ENCODE measurements at regions not wholly inside any gene's neighbourhood (a gene's known extent, or its start where the extent isn't known, plus 50 kb on each side); places are given as distances from the start of the nearest gene placed in this dataset.

DNA sequence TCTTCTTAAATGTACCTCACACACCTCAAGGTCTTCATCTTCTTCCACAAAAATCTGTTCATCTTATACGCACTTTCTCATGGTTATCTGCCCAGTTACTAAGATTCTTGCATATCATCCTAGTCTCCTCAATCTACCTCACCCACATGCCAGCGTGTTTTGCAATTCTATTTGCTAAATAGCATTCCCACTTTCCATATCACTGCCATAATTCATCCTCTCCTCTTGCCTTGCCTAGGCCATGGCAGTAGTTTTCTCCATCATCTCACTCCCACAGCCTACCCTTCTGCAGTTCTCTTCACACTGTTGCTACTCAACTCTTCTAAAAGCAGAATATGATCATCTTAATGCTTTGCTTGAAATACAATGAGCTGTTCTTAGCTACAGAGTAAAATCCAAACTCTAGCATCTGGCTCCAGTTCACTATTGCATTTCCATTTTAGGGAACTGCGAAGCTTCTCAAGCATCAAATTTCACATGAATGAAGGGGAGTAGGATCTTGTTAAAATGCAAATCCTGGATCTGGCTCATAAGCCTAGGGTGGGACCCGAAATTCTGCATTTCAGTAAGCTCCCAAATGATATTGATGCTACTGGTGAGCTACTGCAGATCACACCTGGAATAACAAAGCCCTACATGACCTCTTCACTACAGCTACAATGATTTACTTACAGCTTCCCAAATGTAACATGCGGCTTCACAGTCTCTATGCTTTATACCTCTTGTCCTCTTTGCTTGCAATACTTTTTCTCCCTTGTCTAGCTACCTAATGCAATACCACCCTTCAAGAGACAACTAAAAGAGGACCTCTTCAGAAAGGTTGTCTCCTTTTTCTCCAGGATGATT lies 293.9 kb downstream of the SATB2 start:
- no peak overlapping the region for H3K27ac Mint-ChIP-seq
- CTCF ChIA-PET, result no interaction called here
- H3K36me3 Mint-ChIP-seq, result no peaks in the 10 kb centered on the region
- POLR2A ChIA-PET, result no interaction called here
- intact Hi-C loops (cut with micrococcal nuclease), result no loop called here
- peaks cover 4% of the 10 kb centered on the region for H3K27me3 Mint-ChIP-seq
- no peaks in the 10 kb centered on the region for H3K4me1 Mint-ChIP-seq (ENCODE audit: low read depth)
- DNase-seq, result no peak
- H3K9me3 Mint-ChIP-seq, result no peaks in the 10 kb centered on the region
- no peak overlapping the region for H3K4me3 Mint-ChIP-seq

- Mint-ChIP-seq H3K9me3 (peaks cover 9% of the 10 kb centered on the region), H3K4me3 (no peak overlapping the region), H3K27me3 (no peaks in the 10 kb centered on the region), H3K4me1 (ENCODE audit: low read depth) (no peaks in the 10 kb centered on the region), H3K36me3 (no peaks in the 10 kb centered on the region), H3K27ac (no peak overlapping the region)
- POLR2A ChIA-PET, result no interaction called here
- CTCF ChIA-PET, result no interaction called here
- intact Hi-C loops (cut with micrococcal nuclease), result no loop called here
- no peak for DNase-seq
Measured at GRCh38 chr2:199160677-199161465, 296.9 kb downstream of the SATB2 start.

DNA sequence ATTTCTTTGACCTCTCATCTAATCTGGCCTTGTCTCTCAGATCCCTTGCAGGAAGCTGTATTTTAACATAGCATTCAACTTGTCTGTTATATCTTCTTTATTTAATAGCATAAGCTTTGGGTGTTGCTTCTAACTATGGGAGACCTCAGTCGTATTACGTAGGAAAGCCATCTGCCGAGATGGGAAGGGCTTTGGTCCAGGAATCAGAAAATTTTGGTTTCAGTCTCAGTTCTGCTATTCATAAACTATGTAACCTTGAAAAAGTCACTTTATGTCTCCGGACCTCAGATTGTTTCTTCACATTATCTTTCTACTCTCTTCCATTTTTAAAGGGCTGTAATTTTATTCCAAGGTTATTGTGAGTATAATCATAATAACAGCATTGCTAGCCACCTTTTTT lies 297.7 kb downstream of the SATB2 start:
- H3K27ac Mint-ChIP-seq, result no peak overlapping the region
- no peak for DNase-seq
- POLR2A ChIA-PET, result no interaction called here
- CTCF ChIA-PET, result no interaction called here
- intact Hi-C loops (cut with micrococcal nuclease), result no loop called here
- H3K27me3 Mint-ChIP-seq, result no peaks in the 10 kb centered on the region
- H3K36me3 Mint-ChIP-seq, result no peaks in the 10 kb centered on the region
- H3K9me3 Mint-ChIP-seq, result peaks cover 16% of the 10 kb centered on the region
- H3K4me1 Mint-ChIP-seq (ENCODE audit: low read depth), result no peaks in the 10 kb centered on the region
- H3K4me3 Mint-ChIP-seq, result no peak overlapping the region

GRCh38 chr2:199148076-199148845 lies 309.5 kb downstream of the SATB2 start:
- no peak overlapping the region for H3K27ac Mint-ChIP-seq
- no peaks in the 10 kb centered on the region for H3K4me1 Mint-ChIP-seq (ENCODE audit: low read depth)
- intact Hi-C loops (cut with micrococcal nuclease), result no loop called here
- H3K4me3 Mint-ChIP-seq, result no peak overlapping the region
- H3K27me3 Mint-ChIP-seq, result no peaks in the 10 kb centered on the region
- DNase-seq, result no peak
- no peaks in the 10 kb centered on the region for H3K36me3 Mint-ChIP-seq
- H3K9me3 Mint-ChIP-seq, result no peaks in the 10 kb centered on the region
- ChIA-PET CTCF (no interaction called here), POLR2A (no interaction called here)

DNA sequence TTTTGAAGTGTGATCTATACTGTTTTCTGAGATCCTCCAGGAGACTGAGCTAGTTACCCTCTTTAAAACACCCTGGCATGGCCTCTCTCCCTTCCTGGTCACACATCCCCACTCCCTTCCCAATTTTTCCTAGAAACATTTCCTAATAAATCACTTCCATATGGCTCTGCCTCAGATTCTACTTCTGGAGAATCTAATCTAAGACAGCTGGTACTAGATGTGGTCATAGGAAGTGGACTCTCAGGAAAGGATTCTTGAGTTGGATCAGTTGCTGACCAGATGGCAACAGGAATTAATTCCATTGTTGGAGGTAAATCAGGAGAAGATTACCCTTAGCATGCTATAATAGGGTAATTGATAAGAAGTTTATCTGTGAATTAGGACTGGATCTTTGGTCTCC lies 310.5 kb downstream of the SATB2 start:
- CTCF ChIA-PET, result no interaction called here
- no peaks in the 10 kb centered on the region for H3K4me1 Mint-ChIP-seq (ENCODE audit: low read depth)
- H3K36me3 Mint-ChIP-seq, result no peaks in the 10 kb centered on the region
- no peak for DNase-seq
- intact Hi-C loops (cut with micrococcal nuclease), result no loop called here
- no peak overlapping the region for H3K27ac Mint-ChIP-seq
- H3K4me3 Mint-ChIP-seq, result no peak overlapping the region
- no peaks in the 10 kb centered on the region for H3K9me3 Mint-ChIP-seq
- no peaks in the 10 kb centered on the region for H3K27me3 Mint-ChIP-seq
- POLR2A ChIA-PET, result no interaction called here

- H3K4me1 Mint-ChIP-seq (ENCODE audit: low read depth), result no peaks in the 10 kb centered on the region
- no peaks in the 10 kb centered on the region for H3K9me3 Mint-ChIP-seq
- no peaks in the 10 kb centered on the region for H3K36me3 Mint-ChIP-seq
- H3K27me3 Mint-ChIP-seq, result no peaks in the 10 kb centered on the region
- no peak overlapping the region for H3K4me3 Mint-ChIP-seq
- intact Hi-C loops (cut with micrococcal nuclease), result no loop called here
- DNase-seq, result no peak
- POLR2A ChIA-PET, result no interaction called here
- CTCF ChIA-PET, result no interaction called here
- no peak overlapping the region for H3K27ac Mint-ChIP-seq
Measured at GRCh38 chr2:199144546-199144945, 313.2 kb downstream of the SATB2 start.

DNA sequence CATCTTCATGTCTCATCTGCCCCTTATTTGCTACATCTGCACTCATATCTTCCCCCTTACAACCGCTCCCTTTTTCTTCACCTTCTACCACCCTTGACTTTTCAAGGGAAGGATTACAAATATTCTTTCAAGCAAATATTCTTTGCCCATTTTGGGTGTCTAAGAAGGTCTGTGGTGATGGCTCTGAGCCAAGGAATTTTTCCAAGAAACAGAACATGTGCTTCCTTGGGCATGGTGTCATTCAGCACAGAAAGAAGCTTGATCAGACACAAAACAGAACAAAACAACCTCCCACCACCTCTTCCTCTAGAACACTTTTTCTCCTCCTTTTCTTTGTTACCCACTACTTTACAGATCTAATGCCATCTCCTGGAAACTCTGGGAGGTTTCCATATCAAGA lies 313.7 kb downstream of the SATB2 start:
- ChIA-PET POLR2A (no interaction called here), CTCF (no interaction called here)
- Mint-ChIP-seq H3K9me3 (no peaks in the 10 kb centered on the region), H3K27ac (no peak overlapping the region), H3K27me3 (no peaks in the 10 kb centered on the region), H3K4me3 (no peak overlapping the region), H3K4me1 (ENCODE audit: low read depth) (no peaks in the 10 kb centered on the region), H3K36me3 (no peaks in the 10 kb centered on the region)
- no peak for DNase-seq
- intact Hi-C loops (cut with micrococcal nuclease), result no loop called here

DNA sequence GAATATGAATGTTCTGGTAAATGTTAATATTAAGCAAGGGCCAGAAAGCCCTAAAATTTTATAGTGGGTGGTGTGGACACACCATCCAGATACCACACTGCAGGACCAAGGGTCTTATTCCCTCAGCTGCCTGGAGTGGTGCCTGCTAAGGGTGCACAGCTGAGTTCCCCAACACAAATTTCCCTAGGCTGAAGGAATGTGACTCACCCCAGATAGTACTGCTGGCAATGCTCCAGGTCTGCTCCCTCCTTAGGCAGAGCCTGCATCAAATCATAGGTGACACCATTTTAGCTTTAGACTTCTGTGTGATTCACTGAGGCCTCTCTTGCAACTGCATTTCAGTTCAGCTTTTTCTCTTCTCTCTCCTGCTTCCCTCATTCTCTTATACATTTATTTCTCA lies 321.1 kb downstream of the SATB2 start:
- no peak for DNase-seq
- ChIA-PET POLR2A (no interaction called here), CTCF (no interaction called here)
- intact Hi-C loops (cut with micrococcal nuclease), result no loop called here
- H3K36me3 Mint-ChIP-seq, result no peaks in the 10 kb centered on the region
- no peaks in the 10 kb centered on the region for H3K4me1 Mint-ChIP-seq (ENCODE audit: low read depth)
- H3K27ac Mint-ChIP-seq, result no peak overlapping the region
- no peaks in the 10 kb centered on the region for H3K27me3 Mint-ChIP-seq
- no peak overlapping the region for H3K4me3 Mint-ChIP-seq
- no peaks in the 10 kb centered on the region for H3K9me3 Mint-ChIP-seq

DNA sequence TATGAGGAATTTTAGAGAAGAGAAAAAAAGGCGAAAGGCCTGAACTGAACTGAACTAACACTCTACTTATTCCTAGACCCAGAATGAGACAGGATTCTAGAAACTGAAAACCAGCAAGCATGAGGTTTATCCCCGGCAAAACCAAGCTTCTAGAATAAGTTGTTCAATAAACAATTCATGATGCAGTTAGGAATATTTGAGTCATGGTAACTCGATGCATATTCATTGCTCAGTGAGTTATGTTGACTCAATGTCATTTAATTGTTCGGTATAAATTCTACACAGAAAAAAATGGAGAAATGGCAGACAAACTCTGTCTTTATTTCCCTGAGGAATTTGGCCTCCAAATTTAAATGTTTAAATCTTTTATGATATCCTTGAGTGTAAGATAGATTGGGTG lies 321.5 kb downstream of the SATB2 start:
- H3K4me1 Mint-ChIP-seq (ENCODE audit: low read depth), result no peaks in the 10 kb centered on the region
- no peak overlapping the region for H3K27ac Mint-ChIP-seq
- CTCF ChIA-PET, result no interaction called here
- no peak overlapping the region for H3K4me3 Mint-ChIP-seq
- no peaks in the 10 kb centered on the region for H3K36me3 Mint-ChIP-seq
- POLR2A ChIA-PET, result no interaction called here
- intact Hi-C loops (cut with micrococcal nuclease), result no loop called here
- no peaks in the 10 kb centered on the region for H3K9me3 Mint-ChIP-seq
- H3K27me3 Mint-ChIP-seq, result no peaks in the 10 kb centered on the region
- no peak for DNase-seq

- Mint-ChIP-seq H3K4me1 (ENCODE audit: low read depth) (no peaks in the 10 kb centered on the region), H3K9me3 (no peaks in the 10 kb centered on the region), H3K27me3 (no peaks in the 10 kb centered on the region), H3K4me3 (no peak overlapping the region), H3K27ac (no peak overlapping the region), H3K36me3 (no peaks in the 10 kb centered on the region)
- ChIA-PET CTCF (no interaction called here), POLR2A (no interaction called here)
- intact Hi-C loops (cut with micrococcal nuclease), result no loop called here
- no peak for DNase-seq
Measured at GRCh38 chr2:199131876-199132275, 325.9 kb downstream of the SATB2 start.

GRCh38 chr2:199131136-199131655 lies 326.5 kb downstream of the SATB2 start:
- ChIA-PET POLR2A (no interaction called here), CTCF (no interaction called here)
- no peaks in the 10 kb centered on the region for H3K36me3 Mint-ChIP-seq
- intact Hi-C loops (cut with micrococcal nuclease), result no loop called here
- no peaks in the 10 kb centered on the region for H3K9me3 Mint-ChIP-seq
- DNase-seq, result no peak
- H3K27me3 Mint-ChIP-seq, result no peaks in the 10 kb centered on the region
- no peaks in the 10 kb centered on the region for H3K4me1 Mint-ChIP-seq (ENCODE audit: low read depth)
- no peak overlapping the region for H3K27ac Mint-ChIP-seq
- no peak overlapping the region for H3K4me3 Mint-ChIP-seq

- Mint-ChIP-seq H3K27ac (no peak overlapping the region), H3K36me3 (no peaks in the 10 kb centered on the region), H3K4me3 (no peak overlapping the region), H3K4me1 (ENCODE audit: low read depth) (no peaks in the 10 kb centered on the region), H3K27me3 (no peaks in the 10 kb centered on the region), H3K9me3 (no peaks in the 10 kb centered on the region)
- ChIA-PET POLR2A (no interaction called here), CTCF (no interaction called here)
- DNase-seq, result no peak
- intact Hi-C loops (cut with micrococcal nuclease), result no loop called here
Measured at GRCh38 chr2:199130501-199130900, 327.2 kb downstream of the SATB2 start.
